GM12873 (cell line): ENCODE measurements at regions not wholly inside any gene's neighbourhood (a gene's known extent, or its start where the extent isn't known, plus 50 kb on each side); places are given as distances from the start of the nearest gene placed in this dataset.

ENCODE experiments used
- TF ChIP-seq, protein P1 (sequence below): IDR thresholded peaks from 2 replicates; pipeline ENCODE4 v1.5.1; 2012; ENCODE audit warnings: low read depth, mild to moderate bottlenecking, moderate library complexity, low read length, control low read depth; ENCODE audit not compliant: insufficient read depth; ENCODE audit errors: missing control alignments

DNA sequence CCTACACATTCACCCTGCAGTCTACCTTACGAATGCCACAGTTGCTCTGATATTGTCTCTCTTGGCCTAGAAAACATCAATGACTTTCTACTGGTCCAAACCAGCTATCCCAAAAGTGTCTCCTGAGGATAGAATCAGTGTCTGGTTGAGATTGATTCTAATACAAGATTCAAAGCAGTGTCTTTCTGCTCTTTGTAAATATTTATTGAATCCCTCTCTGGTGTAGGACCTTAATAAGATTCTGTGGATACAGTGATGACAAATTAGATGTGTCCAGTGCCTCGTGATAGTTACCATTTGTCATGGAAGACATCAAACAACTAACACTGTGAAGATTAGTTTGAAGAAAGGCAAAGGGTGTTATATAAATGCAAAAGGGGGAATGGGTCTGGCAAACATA is 380.7 kb upstream of the TRIB2 start:
- TF ChIP-seq, protein P1, sequence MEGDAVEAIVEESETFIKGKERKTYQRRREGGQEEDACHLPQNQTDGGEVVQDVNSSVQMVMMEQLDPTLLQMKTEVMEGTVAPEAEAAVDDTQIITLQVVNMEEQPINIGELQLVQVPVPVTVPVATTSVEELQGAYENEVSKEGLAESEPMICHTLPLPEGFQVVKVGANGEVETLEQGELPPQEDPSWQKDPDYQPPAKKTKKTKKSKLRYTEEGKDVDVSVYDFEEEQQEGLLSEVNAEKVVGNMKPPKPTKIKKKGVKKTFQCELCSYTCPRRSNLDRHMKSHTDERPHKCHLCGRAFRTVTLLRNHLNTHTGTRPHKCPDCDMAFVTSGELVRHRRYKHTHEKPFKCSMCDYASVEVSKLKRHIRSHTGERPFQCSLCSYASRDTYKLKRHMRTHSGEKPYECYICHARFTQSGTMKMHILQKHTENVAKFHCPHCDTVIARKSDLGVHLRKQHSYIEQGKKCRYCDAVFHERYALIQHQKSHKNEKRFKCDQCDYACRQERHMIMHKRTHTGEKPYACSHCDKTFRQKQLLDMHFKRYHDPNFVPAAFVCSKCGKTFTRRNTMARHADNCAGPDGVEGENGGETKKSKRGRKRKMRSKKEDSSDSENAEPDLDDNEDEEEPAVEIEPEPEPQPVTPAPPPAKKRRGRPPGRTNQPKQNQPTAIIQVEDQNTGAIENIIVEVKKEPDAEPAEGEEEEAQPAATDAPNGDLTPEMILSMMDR, result no peak

DNA sequence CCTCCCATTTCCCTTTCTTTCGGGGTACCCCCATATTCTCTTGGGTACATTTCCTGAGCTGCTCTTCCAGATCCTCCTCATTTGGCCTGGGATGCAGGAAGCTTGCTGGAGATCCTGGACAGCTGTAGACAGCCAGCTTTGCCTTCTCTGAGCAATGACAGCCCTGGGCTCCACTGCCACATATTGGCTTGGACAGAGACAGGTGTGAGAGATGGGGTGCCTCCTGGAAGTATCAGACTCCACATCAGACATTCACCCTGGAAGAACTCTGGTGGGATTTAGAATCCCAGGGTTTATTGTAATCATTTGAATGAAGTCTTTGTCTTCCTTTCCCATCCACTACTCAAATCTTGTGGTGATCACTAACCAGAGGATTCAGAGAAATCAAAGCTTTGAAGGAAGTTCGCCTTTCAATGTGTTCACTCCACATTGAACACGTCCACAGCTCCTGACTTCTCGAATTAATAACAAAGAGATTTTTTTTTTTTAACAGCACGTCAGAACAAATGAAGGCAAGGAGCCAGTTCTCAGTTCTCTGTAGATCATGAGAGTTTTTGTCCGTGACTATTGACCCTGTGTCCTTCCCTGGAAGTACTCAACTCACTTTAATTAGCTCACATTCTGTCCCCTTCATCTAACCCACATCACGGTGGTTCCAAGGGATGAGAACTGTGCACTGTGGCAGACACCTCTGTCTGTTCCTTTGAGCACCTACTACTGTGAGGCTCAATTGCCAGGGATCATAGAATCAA is 377.6 kb upstream of the TRIB2 start:
- TF ChIP-seq, protein P1, result no peak

DNA sequence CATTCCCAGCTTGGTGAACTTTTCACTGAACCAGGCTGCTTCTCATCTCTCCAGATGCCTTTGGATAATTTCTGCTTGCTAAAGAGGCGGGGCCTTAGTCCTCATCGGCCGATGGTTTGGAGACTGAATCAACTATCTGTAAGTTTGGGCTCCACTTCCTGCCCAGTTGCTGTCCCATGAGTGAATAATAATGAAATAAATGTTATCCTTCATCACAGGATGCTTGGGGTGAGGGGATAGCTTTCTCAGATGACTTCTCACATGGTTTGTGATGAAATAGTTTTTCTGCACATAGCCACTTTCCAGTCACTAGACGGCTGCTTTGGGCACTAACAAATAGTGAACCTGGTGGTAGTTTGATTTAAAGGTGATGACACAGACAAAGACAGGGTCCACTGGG is 376.6 kb upstream of the TRIB2 start:
- TF ChIP-seq, protein P1, result no peak

DNA sequence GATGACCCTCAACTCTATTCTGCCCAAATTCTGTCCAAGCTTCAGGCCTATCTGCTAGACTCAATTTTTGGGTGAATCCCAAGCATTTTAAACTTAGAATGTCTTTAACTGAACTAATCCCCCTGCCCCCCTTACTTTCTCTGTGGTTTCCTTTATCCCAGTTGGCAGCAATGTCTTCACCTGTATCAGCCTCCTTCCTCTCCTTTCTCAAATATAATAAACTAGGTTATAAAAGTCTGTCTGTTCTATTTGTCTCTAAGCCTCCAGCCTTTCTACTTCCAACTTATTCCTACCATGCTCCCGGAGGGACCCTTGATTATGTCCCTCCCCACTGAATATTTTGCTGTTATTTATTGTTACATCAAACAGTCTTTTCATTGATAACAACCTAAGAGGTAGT is 375.5 kb upstream of the TRIB2 start:
- TF ChIP-seq, protein P1, result no peak

DNA sequence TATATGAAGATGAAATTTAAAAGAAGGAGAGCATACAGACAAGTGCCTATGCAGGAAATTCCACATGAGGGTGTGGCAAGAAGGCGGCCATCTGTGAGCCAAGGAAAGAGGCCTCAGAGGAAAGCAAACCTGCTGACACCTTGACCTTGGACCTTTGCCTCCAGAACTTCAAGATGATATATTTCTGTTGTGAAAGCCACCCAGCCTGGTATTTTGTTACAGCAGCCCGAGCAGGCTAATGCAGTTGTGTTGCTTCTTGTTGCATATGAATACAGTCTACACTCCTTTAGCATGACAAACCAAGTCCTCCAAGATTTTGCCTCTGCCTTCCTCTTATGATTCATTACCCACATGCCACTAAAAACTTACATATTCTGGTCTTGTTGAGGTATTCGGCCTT is 374.8 kb upstream of the TRIB2 start:
- TF ChIP-seq, protein P1, result no peak

DNA sequence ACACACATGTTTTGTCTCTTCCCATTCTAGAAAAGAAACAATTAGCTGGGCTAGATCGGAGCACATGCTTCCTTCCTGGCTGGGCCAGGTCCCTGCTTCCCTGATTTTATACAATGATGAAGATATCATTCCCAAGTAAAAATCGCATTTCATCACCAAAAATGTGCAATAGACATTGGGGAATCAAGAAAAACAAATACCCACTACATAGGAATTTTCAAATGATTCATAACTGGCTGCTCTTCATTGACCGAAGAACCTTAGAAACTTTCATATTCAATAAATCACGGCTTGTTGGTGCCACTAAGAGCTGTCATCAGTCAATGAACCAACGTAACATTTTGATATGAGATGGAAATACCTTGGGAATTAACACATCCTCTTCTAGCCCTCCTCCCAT is 373.6 kb upstream of the TRIB2 start:
- TF ChIP-seq, protein P1, result no peak

DNA sequence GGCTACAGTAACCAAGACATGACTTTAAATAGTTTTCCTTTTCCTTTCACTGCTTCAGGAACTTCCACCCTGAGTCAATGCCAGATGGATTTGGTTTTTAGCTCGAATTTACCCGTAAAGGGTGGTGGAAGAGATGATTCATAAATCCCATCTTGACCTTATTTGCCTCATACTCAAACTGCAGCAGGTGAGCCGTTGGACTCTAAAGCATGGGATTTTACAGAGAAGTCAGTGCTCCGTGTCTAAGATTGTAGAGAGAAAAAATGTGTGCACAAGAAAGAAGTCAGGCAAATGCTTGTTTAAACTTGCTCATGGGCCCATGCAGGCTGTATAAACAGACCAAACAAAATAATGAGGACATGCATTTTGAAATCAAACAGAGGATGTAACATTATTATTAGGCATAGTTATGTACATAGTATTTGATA is 369.7 kb upstream of the TRIB2 start:
- TF ChIP-seq, protein P1, result no peak
